GM21381 (cell line): ENCODE measurements at regions not wholly inside any gene's neighbourhood (a gene's known extent, or its start where the extent isn't known, plus 50 kb on each side); places are given as distances from the start of the nearest gene placed in this dataset.

ENCODE experiments used
- ATAC-seq: cut with Tn5 transposase; IDR thresholded peaks from one replicate; pipeline ENCODE4 v1.9.1; 2021; ENCODE audit warnings: mild to moderate bottlenecking, moderate library complexity; ENCODE audit not compliant: unreplicated experiment

- no peak for ATAC-seq
These were observed 452.1 kb downstream of the TMX3 start for GRCh38 chr18:68262690-68263294.

GRCh38 chr18:68256418-68257067, 458.4 kb downstream of the TMX3 start:
- ATAC-seq, result no peak

- ATAC-seq, result no peak
These were observed 470.1 kb downstream of the TMX3 start for GRCh38 chr18:68244786-68245185.

- no peak for ATAC-seq
These were observed 473.0 kb downstream of the TMX3 start for GRCh38 chr18:68241881-68242280.

- ATAC-seq, result no peak
These were observed 480.2 kb downstream of the TMX3 start for GRCh38 chr18:68234676-68235075.

- no peak for ATAC-seq
These were observed 480.8 kb downstream of the TMX3 start for GRCh38 chr18:68234131-68234530.

- no peak for ATAC-seq
These were observed 481.9 kb downstream of the TMX3 start for GRCh38 chr18:68233018-68233417.

GRCh38 chr18:68229351-68229750, 485.6 kb downstream of the TMX3 start:
- no peak for ATAC-seq

GRCh38 chr18:68221111-68221724, 493.7 kb downstream of the TMX3 start:
- ATAC-seq, result no peak

GRCh38 chr18:68220458-68220857, 494.4 kb downstream of the TMX3 start:
- no peak for ATAC-seq

- no peak for ATAC-seq
These were observed 495.0 kb downstream of the TMX3 start for GRCh38 chr18:68219872-68220271.

GRCh38 chr18:68219274-68219673, 495.6 kb downstream of the TMX3 start:
- ATAC-seq, result no peak

GRCh38 chr18:68215931-68216330, 499.0 kb downstream of the TMX3 start:
- ATAC-seq, result no peak

- no peak for ATAC-seq
These were observed 528.9 kb downstream of the TMX3 start for GRCh38 chr18:68186039-68186438.

GRCh38 chr18:68181956-68182355, 533.0 kb downstream of the TMX3 start:
- no peak for ATAC-seq

- ATAC-seq, result no peak
These were observed 535.1 kb downstream of the TMX3 start for GRCh38 chr18:68179811-68180210.

GRCh38 chr18:68178921-68179320, 536.0 kb downstream of the TMX3 start:
- ATAC-seq, result no peak

- no peak for ATAC-seq
These were observed 536.9 kb downstream of the TMX3 start for GRCh38 chr18:68177807-68178702.

GRCh38 chr18:68176901-68177300, 538.0 kb downstream of the TMX3 start:
- ATAC-seq, result no peak

GRCh38 chr18:68172842-68173549, 541.9 kb downstream of the TMX3 start:
- no peak for ATAC-seq

GRCh38 chr18:68164909-68165308, 550.0 kb downstream of the TMX3 start:
- ATAC-seq, result no peak
